Type B pancreatic cell (in vitro differentiated cells): ENCODE measurements at regions not wholly inside any gene's neighbourhood (a gene's known extent, or its start where the extent isn't known, plus 50 kb on each side); places are given as distances from the start of the nearest gene placed in this dataset.

ENCODE experiments used
- DNase-seq: peaks from one replicate; pipeline ENCODE4 v3.0.0; 2021; ENCODE audit warnings: mixed read lengths; ENCODE audit not compliant: unreplicated experiment; ENCODE audit errors: extremely low spot score
- H3K27ac Mint-ChIP-seq: 2 replicates; pipeline ENCODE4 v1.8.0; 2021; ENCODE audit warnings: mild to moderate bottlenecking, mixed read lengths
- H3K27me3 Mint-ChIP-seq: 2 replicates; pipeline ENCODE4 v1.8.0; 2021; ENCODE audit warnings: mixed read lengths
- H3K36me3 Mint-ChIP-seq: 2 replicates; pipeline ENCODE4 v1.8.0; 2021; ENCODE audit warnings: mixed read lengths
- H3K4me1 Mint-ChIP-seq: one replicate; pipeline ENCODE4 v1.8.0; 2021; ENCODE audit warnings: mixed read lengths; ENCODE audit not compliant: unreplicated experiment
- H3K4me3 Mint-ChIP-seq: 2 replicates; pipeline ENCODE4 v1.8.0; 2021; ENCODE audit warnings: mild to moderate bottlenecking, mixed read lengths
- H3K9me3 Mint-ChIP-seq: 2 replicates; pipeline ENCODE4 v1.8.0; 2021; ENCODE audit warnings: mixed read lengths
- TF ChIP-seq, protein P1 (sequence below): fragments of 200-600 bp; sonication (generic); conservative IDR thresholded peaks from 2 replicates; pipeline ENCODE4 v1.5.0; 2021; ENCODE audit warnings: antibody characterized with exemption, mild to moderate bottlenecking

GRCh38 chr6:105781915-105782314 is 304.2 kb upstream of the PRDM1 start:
- TF ChIP-seq, protein P1, sequence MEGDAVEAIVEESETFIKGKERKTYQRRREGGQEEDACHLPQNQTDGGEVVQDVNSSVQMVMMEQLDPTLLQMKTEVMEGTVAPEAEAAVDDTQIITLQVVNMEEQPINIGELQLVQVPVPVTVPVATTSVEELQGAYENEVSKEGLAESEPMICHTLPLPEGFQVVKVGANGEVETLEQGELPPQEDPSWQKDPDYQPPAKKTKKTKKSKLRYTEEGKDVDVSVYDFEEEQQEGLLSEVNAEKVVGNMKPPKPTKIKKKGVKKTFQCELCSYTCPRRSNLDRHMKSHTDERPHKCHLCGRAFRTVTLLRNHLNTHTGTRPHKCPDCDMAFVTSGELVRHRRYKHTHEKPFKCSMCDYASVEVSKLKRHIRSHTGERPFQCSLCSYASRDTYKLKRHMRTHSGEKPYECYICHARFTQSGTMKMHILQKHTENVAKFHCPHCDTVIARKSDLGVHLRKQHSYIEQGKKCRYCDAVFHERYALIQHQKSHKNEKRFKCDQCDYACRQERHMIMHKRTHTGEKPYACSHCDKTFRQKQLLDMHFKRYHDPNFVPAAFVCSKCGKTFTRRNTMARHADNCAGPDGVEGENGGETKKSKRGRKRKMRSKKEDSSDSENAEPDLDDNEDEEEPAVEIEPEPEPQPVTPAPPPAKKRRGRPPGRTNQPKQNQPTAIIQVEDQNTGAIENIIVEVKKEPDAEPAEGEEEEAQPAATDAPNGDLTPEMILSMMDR, result no peak
- no peak overlapping the region for H3K27ac Mint-ChIP-seq
- peaks cover 7% of the 10 kb centered on the region for H3K27me3 Mint-ChIP-seq
- H3K9me3 Mint-ChIP-seq, result peaks cover 7% of the 10 kb centered on the region
- H3K36me3 Mint-ChIP-seq, result no peaks in the 10 kb centered on the region
- no peaks in the 10 kb centered on the region for H3K4me1 Mint-ChIP-seq
- DNase-seq, result no peak
- no peak overlapping the region for H3K4me3 Mint-ChIP-seq

GRCh38 chr6:105781248-105781647 is 304.9 kb upstream of the PRDM1 start:
- Mint-ChIP-seq H3K9me3 (peaks cover 7% of the 10 kb centered on the region), H3K27me3 (peaks cover 7% of the 10 kb centered on the region), H3K4me3 (no peak overlapping the region), H3K4me1 (no peaks in the 10 kb centered on the region), H3K36me3 (no peaks in the 10 kb centered on the region), H3K27ac (peak overlapping the region; percentile 60)
- DNase-seq, result no peak
- TF ChIP-seq, protein P1, result no peak

GRCh38 chr6:105780146-105780860 is 305.8 kb upstream of the PRDM1 start:
- Mint-ChIP-seq H3K4me3 (no peak overlapping the region), H3K36me3 (no peaks in the 10 kb centered on the region), H3K4me1 (no peaks in the 10 kb centered on the region), H3K9me3 (peaks cover 9% of the 10 kb centered on the region), H3K27ac (peak overlapping the region; percentile 60), H3K27me3 (peaks cover 7% of the 10 kb centered on the region)
- TF ChIP-seq, protein P1, result no peak
- DNase-seq, result no peak

- no peaks in the 10 kb centered on the region for H3K4me1 Mint-ChIP-seq
- H3K27ac Mint-ChIP-seq, result no peak overlapping the region
- no peaks in the 10 kb centered on the region for H3K27me3 Mint-ChIP-seq
- TF ChIP-seq, protein P1, result no peak
- DNase-seq, result no peak
- H3K36me3 Mint-ChIP-seq, result no peaks in the 10 kb centered on the region
- H3K9me3 Mint-ChIP-seq, result peaks cover 14% of the 10 kb centered on the region
- H3K4me3 Mint-ChIP-seq, result no peak overlapping the region
Measured at GRCh38 chr6:105779110-105779509, 307.0 kb upstream of the PRDM1 start.

- DNase-seq, result no peak
- Mint-ChIP-seq H3K4me1 (no peaks in the 10 kb centered on the region), H3K27ac (no peak overlapping the region), H3K9me3 (peaks cover 17% of the 10 kb centered on the region), H3K27me3 (no peaks in the 10 kb centered on the region), H3K4me3 (no peak overlapping the region), H3K36me3 (no peaks in the 10 kb centered on the region)
- TF ChIP-seq, protein P1, result no peak
Measured at GRCh38 chr6:105775095-105775494, 311.0 kb upstream of the PRDM1 start.
